ENCODE measurements at regions not wholly inside any gene's neighbourhood (a gene's known extent, or its start where the extent isn't known, plus 50 kb on each side); places are given as distances from the start of the nearest gene placed in this dataset.
A peak's percentile ranks its signal among the peaks of the same experiment; 100 is the strongest.

DNA sequence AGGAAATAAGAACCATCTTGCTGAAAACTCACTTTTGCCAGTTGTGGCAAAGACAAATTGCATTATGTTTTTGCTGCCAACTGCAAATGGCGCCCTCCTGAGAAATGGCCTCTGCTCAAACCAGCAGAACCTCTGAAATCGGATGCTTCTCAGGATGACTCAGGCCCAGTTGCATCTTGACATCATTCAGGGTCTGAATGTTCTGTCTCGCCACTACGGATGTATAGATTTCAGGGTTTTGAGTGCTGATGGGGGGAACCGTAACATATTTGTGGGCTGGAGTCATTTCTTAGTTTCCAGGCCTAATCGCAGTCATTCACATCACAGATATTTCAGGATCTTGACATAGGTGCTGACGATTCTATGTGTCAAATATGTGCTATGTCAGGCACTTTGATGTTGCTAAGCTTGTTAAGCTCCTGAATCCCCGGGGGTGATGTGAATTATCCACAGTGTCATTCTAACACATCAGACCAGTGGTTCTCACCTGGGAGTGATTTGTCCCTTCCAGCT lies 207.1 kb downstream of the NFATC2 start:
- Mint-ChIP-seq H3K4me3 (no peak overlapping the region), H3K27ac (no peak overlapping the region), H3K4me1 (peaks cover 7% of the 10 kb centered on the region), H3K36me3 (ENCODE audit: low read depth) (no peaks in the 10 kb centered on the region), H3K27me3 (no peaks in the 10 kb centered on the region), H3K9me3 (no peaks in the 10 kb centered on the region)
- POLR2A ChIA-PET, result no interaction called here
- CTCF ChIA-PET, result interaction anchor here (1.1 kb wide), 1 partner anchor 10 kb away, joined by 3 read pairs; no protein-coding TSS in a partner anchor
- DNase-seq, result no peak

- ChIA-PET POLR2A (no interaction called here), CTCF (no interaction called here)
- no peaks in the 10 kb centered on the region for H3K9me3 Mint-ChIP-seq
- no peaks in the 10 kb centered on the region for H3K36me3 Mint-ChIP-seq (ENCODE audit: low read depth)
- H3K27ac Mint-ChIP-seq, result no peak overlapping the region
- peaks cover 7% of the 10 kb centered on the region for H3K4me1 Mint-ChIP-seq
- no peak overlapping the region for H3K4me3 Mint-ChIP-seq
- DNase-seq, result no peak
- H3K27me3 Mint-ChIP-seq, result no peaks in the 10 kb centered on the region
Observed at GRCh38 chr20:51334609-51335008, 207.9 kb downstream of the NFATC2 start.

DNA sequence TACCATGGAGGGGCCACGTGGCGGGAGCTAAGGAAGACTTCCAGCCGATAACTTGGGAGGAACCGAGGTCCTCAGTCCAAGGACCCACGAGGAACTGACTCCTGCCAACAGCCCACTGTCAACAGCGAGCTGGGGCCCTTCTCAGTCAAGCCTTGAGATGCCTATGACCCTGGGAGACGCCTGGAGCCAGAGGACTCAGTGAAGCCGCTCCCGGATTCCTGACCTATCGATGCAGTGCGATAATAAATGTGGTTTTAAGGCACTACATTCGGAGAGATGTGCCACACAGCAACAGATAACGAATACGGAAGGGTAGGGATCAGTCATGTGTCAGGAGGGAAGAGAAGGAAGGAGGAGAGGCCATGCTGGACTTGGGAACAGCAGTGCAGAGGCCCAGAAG lies 208.5 kb downstream of the NFATC2 start:
- POLR2A ChIA-PET, result no interaction called here
- Mint-ChIP-seq H3K4me1 (peaks cover 7% of the 10 kb centered on the region), H3K27ac (no peak overlapping the region), H3K4me3 (no peak overlapping the region), H3K9me3 (no peaks in the 10 kb centered on the region), H3K36me3 (ENCODE audit: low read depth) (no peaks in the 10 kb centered on the region), H3K27me3 (peaks cover 2% of the 10 kb centered on the region)
- no peak for DNase-seq
- CTCF ChIA-PET, result interaction anchor here (0.5 to 1.6 kb wide), 3 partner anchors 11 to 369 kb away, joined by 3 to 4 read pairs (median 3); no protein-coding TSS in a partner anchor

GRCh38 chr20:51333446-51333845 lies 209.1 kb downstream of the NFATC2 start:
- ChIA-PET POLR2A (no interaction called here), CTCF (interaction anchor here (1.6 kb wide), 1 partner anchor 10 kb away, joined by 3 read pairs; no protein-coding TSS in a partner anchor)
- H3K9me3 Mint-ChIP-seq, result no peaks in the 10 kb centered on the region
- DNase-seq, result no peak
- no peaks in the 10 kb centered on the region for H3K36me3 Mint-ChIP-seq (ENCODE audit: low read depth)
- no peak overlapping the region for H3K27ac Mint-ChIP-seq
- peaks cover 7% of the 10 kb centered on the region for H3K4me1 Mint-ChIP-seq
- no peak overlapping the region for H3K4me3 Mint-ChIP-seq
- peaks cover 2% of the 10 kb centered on the region for H3K27me3 Mint-ChIP-seq

DNA sequence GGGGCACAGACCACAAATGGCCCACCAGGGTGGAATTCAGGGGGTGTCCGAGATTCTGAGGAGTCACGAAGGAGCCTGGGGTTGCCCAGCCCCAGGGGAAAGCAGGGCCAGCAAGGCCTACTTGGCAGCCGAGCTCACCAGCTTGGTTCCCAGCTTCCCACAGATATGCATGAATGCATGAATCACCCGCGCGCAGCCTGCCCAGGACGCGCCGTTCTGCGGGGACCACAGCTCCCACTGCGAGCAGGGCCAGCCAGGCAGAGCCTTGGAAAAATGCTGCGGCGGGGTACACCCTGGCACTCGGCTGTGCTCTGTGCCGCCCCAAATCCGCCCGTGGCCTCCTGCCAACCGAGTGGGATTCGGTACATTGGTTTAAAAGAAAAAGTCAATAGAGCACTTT lies 211.0 kb downstream of the NFATC2 start:
- Mint-ChIP-seq H3K4me1 (peaks cover 4% of the 10 kb centered on the region), H3K27me3 (peaks cover 2% of the 10 kb centered on the region), H3K27ac (no peak overlapping the region), H3K9me3 (no peaks in the 10 kb centered on the region), H3K36me3 (ENCODE audit: low read depth) (no peaks in the 10 kb centered on the region), H3K4me3 (no peak overlapping the region)
- POLR2A ChIA-PET, result no interaction called here
- CTCF ChIA-PET, result no interaction called here
- DNase-seq, result no peak

GRCh38 chr20:51329845-51330244 lies 212.7 kb downstream of the NFATC2 start:
- POLR2A ChIA-PET, result no interaction called here
- H3K4me3 Mint-ChIP-seq, result no peak overlapping the region
- no peaks in the 10 kb centered on the region for H3K36me3 Mint-ChIP-seq (ENCODE audit: low read depth)
- no peak for DNase-seq
- H3K9me3 Mint-ChIP-seq, result no peaks in the 10 kb centered on the region
- H3K27ac Mint-ChIP-seq, result no peak overlapping the region
- H3K27me3 Mint-ChIP-seq, result peaks cover 4% of the 10 kb centered on the region
- no peaks in the 10 kb centered on the region for H3K4me1 Mint-ChIP-seq
- CTCF ChIA-PET, result no interaction called here

DNA sequence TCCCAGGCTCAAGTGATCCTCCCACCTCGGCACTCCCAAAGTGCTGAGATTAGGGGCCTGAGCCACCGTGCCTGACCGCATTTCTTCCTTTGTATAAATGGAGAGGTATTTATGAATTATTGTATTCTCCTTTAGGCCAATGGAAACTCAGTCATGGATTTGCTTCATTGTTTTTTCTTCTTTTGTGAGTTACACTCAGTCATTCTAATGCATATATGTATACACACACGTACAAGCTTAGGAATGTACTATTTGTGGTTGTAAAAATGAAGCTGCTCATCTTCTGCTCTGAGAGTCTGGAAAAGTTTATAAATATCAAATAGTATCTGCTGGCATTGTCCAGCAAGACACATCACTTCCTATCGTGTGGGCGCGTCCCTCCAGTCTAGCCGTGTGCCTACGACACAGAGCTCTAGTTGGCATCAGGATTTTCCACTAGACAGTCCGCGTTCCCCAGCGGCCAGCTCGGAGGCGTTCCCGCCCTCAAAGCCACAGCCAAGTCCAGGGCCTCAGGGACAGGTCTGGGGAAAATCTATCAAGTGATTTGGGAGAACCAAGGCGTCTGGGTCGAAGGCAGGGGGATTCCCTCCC lies 215.2 kb downstream of the NFATC2 start:
- CTCF ChIA-PET, result no interaction called here
- no peak for DNase-seq
- Mint-ChIP-seq H3K27ac (no peak overlapping the region), H3K36me3 (ENCODE audit: low read depth) (no peaks in the 10 kb centered on the region), H3K27me3 (peaks cover 4% of the 10 kb centered on the region), H3K4me1 (no peaks in the 10 kb centered on the region), H3K4me3 (no peak overlapping the region), H3K9me3 (no peaks in the 10 kb centered on the region)
- POLR2A ChIA-PET, result no interaction called here

DNA sequence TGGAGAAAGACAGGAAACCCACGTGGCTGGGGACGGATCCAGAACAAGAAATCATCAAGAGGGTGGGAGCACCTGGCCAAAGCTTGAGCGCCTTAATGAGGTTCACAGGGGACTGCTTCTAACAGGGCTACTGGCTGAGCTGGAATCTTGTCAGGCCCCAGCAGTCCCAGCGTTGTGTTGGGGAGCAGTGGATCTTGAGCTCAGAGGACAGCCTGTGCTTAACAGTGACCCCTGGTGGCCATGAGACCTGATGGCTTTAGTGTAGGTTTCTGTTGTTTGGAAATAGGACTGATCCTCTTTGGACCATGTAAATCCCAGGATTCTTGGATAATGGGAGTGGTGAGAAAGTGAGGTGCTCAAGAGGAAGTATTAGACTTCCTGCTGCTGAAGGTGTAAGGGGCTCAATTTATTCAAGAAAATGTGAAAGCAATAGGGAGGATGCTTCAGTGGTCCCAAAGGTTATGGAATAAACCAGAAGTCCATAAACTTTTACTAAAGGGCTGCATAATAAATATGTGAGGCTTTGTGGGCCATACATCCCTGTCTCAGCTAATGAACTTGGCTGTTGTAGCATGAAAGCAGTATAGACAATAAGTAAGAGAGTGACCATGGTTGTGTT lies 216.2 kb downstream of the NFATC2 start:
- peak; percentile 65 for DNase-seq
- Mint-ChIP-seq H3K36me3 (ENCODE audit: low read depth) (no peaks in the 10 kb centered on the region), H3K27me3 (peaks cover 4% of the 10 kb centered on the region), H3K27ac (no peak overlapping the region), H3K4me1 (no peaks in the 10 kb centered on the region), H3K4me3 (no peak overlapping the region), H3K9me3 (no peaks in the 10 kb centered on the region)
- CTCF ChIA-PET, result interaction anchor here (0.5 to 2.3 kb wide), 14 partner anchors 10 to 670 kb away, joined by 3 to 9 read pairs (median 3); partner anchors contain the start of gene BCAS4
- POLR2A ChIA-PET, result no interaction called here

- H3K9me3 Mint-ChIP-seq, result no peaks in the 10 kb centered on the region
- H3K36me3 Mint-ChIP-seq (ENCODE audit: low read depth), result no peaks in the 10 kb centered on the region
- ChIA-PET CTCF (interaction anchor here (2.0 kb wide), 1 partner anchor 335 kb away, joined by 6 read pairs; no protein-coding TSS in a partner anchor), POLR2A (no interaction called here)
- H3K27me3 Mint-ChIP-seq, result peaks cover 2% of the 10 kb centered on the region
- no peak overlapping the region for H3K27ac Mint-ChIP-seq
- no peak for DNase-seq
- H3K4me1 Mint-ChIP-seq, result no peaks in the 10 kb centered on the region
- H3K4me3 Mint-ChIP-seq, result no peak overlapping the region
Observed at GRCh38 chr20:51322164-51322707, 220.3 kb downstream of the NFATC2 start.

DNA sequence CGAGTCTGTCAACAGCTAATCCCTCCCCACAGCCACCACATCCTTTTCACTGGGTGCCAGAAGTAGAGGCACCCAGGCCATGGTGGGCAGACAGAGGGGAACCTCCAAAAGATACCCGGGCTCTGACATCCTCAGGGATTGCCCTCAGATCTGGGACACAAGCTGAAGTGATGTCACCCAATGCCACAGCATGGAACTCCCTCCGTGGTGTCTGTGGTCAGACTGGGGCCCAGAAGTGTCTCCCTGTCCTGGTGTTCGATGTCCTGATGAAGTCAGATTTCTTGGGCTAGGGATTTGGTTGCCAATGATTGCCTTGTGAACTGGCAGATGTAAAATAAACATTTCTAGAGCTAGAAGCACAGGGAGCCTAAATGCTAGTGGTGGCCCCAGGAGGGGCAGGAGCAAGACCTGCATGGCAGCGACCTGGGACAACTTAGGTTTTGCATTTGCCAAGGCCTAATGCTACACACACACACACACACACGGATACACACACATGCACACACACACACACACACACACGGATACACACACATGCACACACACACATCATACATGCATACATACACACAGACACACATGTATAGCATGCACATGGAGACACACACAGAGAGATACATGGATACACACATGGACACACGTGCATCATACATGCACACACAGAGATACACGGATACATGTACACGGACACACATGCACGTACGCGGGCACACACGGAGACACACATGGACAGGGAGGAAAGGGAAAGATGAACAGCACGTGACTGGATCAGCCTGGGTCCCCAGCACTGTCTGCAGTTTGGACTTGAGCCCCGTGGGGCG lies 221.0 kb downstream of the NFATC2 start:
- H3K27ac Mint-ChIP-seq, result no peak overlapping the region
- no peaks in the 10 kb centered on the region for H3K4me1 Mint-ChIP-seq
- peaks cover 2% of the 10 kb centered on the region for H3K27me3 Mint-ChIP-seq
- ChIA-PET POLR2A (no interaction called here), CTCF (interaction anchor here (2.0 kb wide), 1 partner anchor 334 kb away, joined by 6 read pairs; no protein-coding TSS in a partner anchor)
- no peak overlapping the region for H3K4me3 Mint-ChIP-seq
- no peaks in the 10 kb centered on the region for H3K36me3 Mint-ChIP-seq (ENCODE audit: low read depth)
- H3K9me3 Mint-ChIP-seq, result no peaks in the 10 kb centered on the region
- no peak for DNase-seq

GRCh38 chr20:51319522-51319921 lies 223.0 kb downstream of the NFATC2 start:
- H3K4me3 Mint-ChIP-seq, result no peak overlapping the region
- H3K9me3 Mint-ChIP-seq, result peaks cover 2% of the 10 kb centered on the region
- ChIA-PET POLR2A (no interaction called here), CTCF (no interaction called here)
- H3K27ac Mint-ChIP-seq, result no peak overlapping the region
- no peaks in the 10 kb centered on the region for H3K36me3 Mint-ChIP-seq (ENCODE audit: low read depth)
- no peaks in the 10 kb centered on the region for H3K4me1 Mint-ChIP-seq
- H3K27me3 Mint-ChIP-seq, result no peaks in the 10 kb centered on the region
- DNase-seq, result no peak

DNA sequence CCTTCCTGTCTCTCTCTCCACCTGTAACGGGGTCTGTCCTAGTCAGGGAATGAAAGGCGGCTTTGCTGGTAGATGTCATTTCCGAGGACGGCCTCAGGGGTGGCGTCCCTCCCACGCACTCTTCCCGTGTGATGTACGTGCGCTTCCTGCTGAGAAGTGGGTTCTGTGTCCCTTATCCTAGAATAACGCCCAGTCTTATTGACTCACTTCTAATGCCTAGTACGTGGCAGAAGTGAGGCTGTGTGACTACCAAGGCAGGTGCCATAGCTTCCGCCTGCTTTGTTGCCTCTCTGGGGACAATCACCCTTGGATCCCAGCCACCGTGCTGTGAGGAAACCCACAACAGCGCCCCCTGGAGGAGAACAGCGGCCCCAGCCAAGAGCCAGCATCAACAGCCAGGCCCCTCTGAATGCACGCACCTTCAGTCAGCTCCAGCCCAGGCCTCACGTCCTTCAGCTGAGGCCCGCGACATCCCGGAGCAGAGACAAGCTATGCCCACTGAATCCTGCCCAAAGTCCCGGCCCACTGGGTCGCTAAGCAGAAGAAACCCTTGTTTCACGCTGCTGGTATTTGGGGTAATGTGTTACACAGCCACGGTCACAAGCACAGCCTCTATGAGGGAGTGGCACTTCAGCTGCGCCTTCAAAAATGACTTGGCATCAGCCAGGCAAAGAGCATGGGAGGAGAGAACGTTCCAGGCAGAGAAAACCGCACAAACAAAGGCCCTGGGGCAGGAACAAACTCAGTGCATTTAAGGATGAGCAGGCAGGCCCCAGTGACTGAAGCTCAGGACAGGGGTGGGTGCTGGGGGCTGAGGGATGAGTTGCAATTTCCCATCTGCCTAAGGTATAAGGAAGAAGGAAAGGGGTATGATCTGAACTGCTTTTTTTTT lies 224.2 kb downstream of the NFATC2 start:
- ChIA-PET CTCF (interaction anchor here (0.6 to 2.0 kb wide), 4 partner anchors 11 to 337 kb away, joined by 3 to 8 read pairs (median 4); no protein-coding TSS in a partner anchor), POLR2A (no interaction called here)
- peak; percentile 49 for DNase-seq
- Mint-ChIP-seq H3K9me3 (peaks cover 2% of the 10 kb centered on the region), H3K27ac (no peak overlapping the region), H3K4me1 (no peaks in the 10 kb centered on the region), H3K36me3 (ENCODE audit: low read depth) (no peaks in the 10 kb centered on the region), H3K27me3 (no peaks in the 10 kb centered on the region), H3K4me3 (no peak overlapping the region)

Measured in activated CD4-positive, alpha-beta T cell treated with anti-CD3 and anti-CD28 coated beads, Interleukin-2, amount 10 ng/mL, durations not matched to agents 7 days and 5 days (primary cell).